HUDEP-2 (cell line): ENCODE measurements at regions not wholly inside any gene's neighbourhood (a gene's known extent, or its start where the extent isn't known, plus 50 kb on each side); places are given as distances from the start of the nearest gene placed in this dataset.

Source experiments
- DNase-seq, 76 experiments: peaks; one replicate each; lab custom pipeline; 2025; ENCODE audit not compliant: unreplicated experiment in 76 of 76; lab: John Stamatoyannopoulos, UW

GRCh38 chr1:81034291-81034690 is 766.4 kb upstream of the ADGRL2 start:
- DNase-seq = no peak

GRCh38 chr1:81032973-81033425 is 767.7 kb upstream of the ADGRL2 start:
- no peak for DNase-seq

GRCh38 chr1:81032374-81032773 is 768.4 kb upstream of the ADGRL2 start:
- no peak for DNase-seq

GRCh38 chr1:81030441-81030840 is 770.3 kb upstream of the ADGRL2 start:
- DNase-seq = no peak

- no peak for DNase-seq
These were observed 771.5 kb upstream of the ADGRL2 start for GRCh38 chr1:81029266-81029665.

GRCh38 chr1:81023187-81023724 is 777.5 kb upstream of the ADGRL2 start:
- DNase-seq = no peak

GRCh38 chr1:81021134-81021533 is 779.6 kb upstream of the ADGRL2 start:
- no peak for DNase-seq

- DNase-seq = no peak
These were observed 780.2 kb upstream of the ADGRL2 start for GRCh38 chr1:81020506-81020905.

- DNase-seq = no peak
These were observed 790.6 kb upstream of the ADGRL2 start for GRCh38 chr1:81010126-81010525.

GRCh38 chr1:81008293-81008692 is 792.4 kb upstream of the ADGRL2 start:
- DNase-seq = no peak

- no peak for DNase-seq
These were observed 793.7 kb upstream of the ADGRL2 start for GRCh38 chr1:81007024-81007423.

GRCh38 chr1:81006502-81006901 is 794.2 kb upstream of the ADGRL2 start:
- no peak for DNase-seq

- DNase-seq = no peak
These were observed 796.7 kb upstream of the ADGRL2 start for GRCh38 chr1:81004011-81004410.

GRCh38 chr1:80994934-80995333 is 805.8 kb upstream of the ADGRL2 start:
- DNase-seq = no peak

GRCh38 chr1:80994038-80994437 is 806.7 kb upstream of the ADGRL2 start:
- no peak for DNase-seq

GRCh38 chr1:80993154-80993980 is 807.4 kb upstream of the ADGRL2 start:
- no peak for DNase-seq

GRCh38 chr1:80989455-80989854 is 811.3 kb upstream of the ADGRL2 start:
- no peak for DNase-seq

GRCh38 chr1:80988926-80989325 is 811.8 kb upstream of the ADGRL2 start:
- DNase-seq = no peak

GRCh38 chr1:80987824-80988223 is 812.9 kb upstream of the ADGRL2 start:
- DNase-seq = no peak

GRCh38 chr1:80987106-80987505 is 813.6 kb upstream of the ADGRL2 start:
- DNase-seq = no peak

GRCh38 chr1:80982831-80983230 is 817.9 kb upstream of the ADGRL2 start:
- DNase-seq = no peak

GRCh38 chr1:80973101-80973500 is 827.6 kb upstream of the ADGRL2 start:
- DNase-seq = no peak
